ENCODE measurements at regions not wholly inside any gene's neighbourhood (a gene's known extent, or its start where the extent isn't known, plus 50 kb on each side); places are given as distances from the start of the nearest gene placed in this dataset.

- TF ChIP-seq CTCF (IDR thresholded peaks at IDR 0.05 in 8 of 11, conservative IDR thresholded peaks at IDR 0.05 in 3 of 11), result no peak
- no peak for TF ChIP-seq POLR2AphosphoS5 (IDR thresholded peaks at IDR 0.05)
- TF ChIP-seq POLR2A (IDR thresholded peaks at IDR 0.05), result no peak
- Histone ChIP-seq H3K4me1 (no peaks in the 10 kb centered on the region), H3K9me3 (no peaks in the 10 kb centered on the region), H3K36me3 (no peaks in the 10 kb centered on the region), H3K27me3 (replicated peaks in 1 of 7) (no peaks in the 10 kb centered on the region), H3K4me3 (no peak overlapping the region), H3K27ac (no peak overlapping the region)
- DNase-seq, result no peak
- WGBS, 5 donors, result 33 to 52% (median 47%) methylated on average over 4 of the region's 4 CpGs
- intact Hi-C loops (cut with DNase I; ENCODE audit: low total_unique reads), result no loop called here
Observed at GRCh38 chr4:64130907-64131306, 278.3 kb downstream of the TECRL start.

DNA sequence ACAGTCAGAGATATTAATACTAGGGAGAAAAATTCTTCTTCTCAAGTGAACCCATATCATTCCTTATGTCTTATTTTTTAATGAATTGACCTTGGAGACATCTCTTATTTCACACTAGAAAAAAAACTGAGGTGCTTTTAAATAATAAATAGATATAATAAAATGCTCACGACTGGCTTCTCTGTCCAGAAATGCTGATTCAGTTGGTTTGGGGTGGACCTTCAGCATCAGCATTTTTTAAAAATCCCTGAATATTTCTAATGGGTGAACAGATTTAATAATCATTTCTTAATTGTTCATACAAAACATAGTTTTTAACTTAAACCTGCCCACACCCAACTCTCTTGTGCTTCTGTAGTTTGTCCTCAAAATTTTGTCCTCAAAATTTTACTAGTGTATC lies 283.9 kb downstream of the TECRL start:
- no peak for TF ChIP-seq CTCF (IDR thresholded peaks at IDR 0.05 in 8 of 11, conservative IDR thresholded peaks at IDR 0.05 in 3 of 11)
- no peak for TF ChIP-seq POLR2AphosphoS5 (IDR thresholded peaks at IDR 0.05)
- TF ChIP-seq POLR2A (IDR thresholded peaks at IDR 0.05), result no peak
- Histone ChIP-seq H3K9me3 (peaks cover 0 to 30% (median 19%) of the 10 kb centered on the region in 8 donors), H3K4me3 (no peak overlapping the region), H3K27me3 (replicated peaks in 1 of 7) (no peaks in the 10 kb centered on the region), H3K27ac (no peak overlapping the region), H3K36me3 (no peaks in the 10 kb centered on the region), H3K4me1 (no peaks in the 10 kb centered on the region)
- intact Hi-C loops (cut with DNase I; ENCODE audit: low total_unique reads), result no loop called here
- no peak for DNase-seq
- 47 to 76% (median 69%) methylated on average over 1 of the region's 1 CpG for WGBS, 5 donors

- TF ChIP-seq CTCF (IDR thresholded peaks at IDR 0.05 in 8 of 11, conservative IDR thresholded peaks at IDR 0.05 in 3 of 11) (no peak), POLR2AphosphoS5 (IDR thresholded peaks at IDR 0.05) (no peak), POLR2A (IDR thresholded peaks at IDR 0.05) (no peak)
- 85 to 95% (median 90%) methylated on average over 4 of the region's 4 CpGs for WGBS, 5 donors
- Histone ChIP-seq H3K4me3 (no peak overlapping the region), H3K36me3 (no peaks in the 10 kb centered on the region), H3K27me3 (replicated peaks in 1 of 7) (no peaks in the 10 kb centered on the region), H3K4me1 (no peaks in the 10 kb centered on the region), H3K9me3 (peaks cover 0 to 41% (median 34%) of the 10 kb centered on the region in 8 donors), H3K27ac (no peak overlapping the region)
- DNase-seq, result no peak
- intact Hi-C loops (cut with DNase I; ENCODE audit: low total_unique reads), result no loop called here
Observed at GRCh38 chr4:64121803-64122202, 287.4 kb downstream of the TECRL start.

DNA sequence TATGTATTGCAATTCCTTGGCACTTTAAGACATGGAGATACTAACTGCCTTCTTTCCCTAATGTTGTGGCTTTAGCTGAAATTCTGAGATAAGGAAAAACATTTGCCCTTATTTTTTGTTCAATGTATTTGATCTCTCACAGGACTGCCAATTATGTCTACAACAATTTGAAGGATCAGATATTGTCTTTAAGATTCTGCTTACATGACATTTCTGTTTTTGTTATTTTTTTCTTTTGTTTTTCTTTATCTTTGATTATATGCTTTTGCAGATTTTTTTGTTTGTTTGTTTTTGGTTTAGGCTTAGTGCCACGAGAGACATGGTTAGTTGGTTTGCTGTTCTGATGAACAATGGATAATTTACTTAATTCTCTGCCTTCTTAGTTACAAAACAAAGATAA lies 303.3 kb downstream of the TECRL start:
- Histone ChIP-seq H3K36me3 (no peaks in the 10 kb centered on the region), H3K27me3 (replicated peaks in 1 of 7) (no peaks in the 10 kb centered on the region), H3K27ac (no peak overlapping the region), H3K4me1 (no peaks in the 10 kb centered on the region), H3K9me3 (peaks cover 0 to 4% (median 0%) of the 10 kb centered on the region in 8 donors), H3K4me3 (no peak overlapping the region)
- WGBS, 5 donors, result 35 to 53% (median 43%) methylated on average over 1 of the region's 1 CpG
- no peak for DNase-seq
- TF ChIP-seq POLR2A (IDR thresholded peaks at IDR 0.05) (no peak), POLR2AphosphoS5 (IDR thresholded peaks at IDR 0.05) (no peak), CTCF (IDR thresholded peaks at IDR 0.05 in 8 of 11, conservative IDR thresholded peaks at IDR 0.05 in 3 of 11) (no peak)
- intact Hi-C loops (cut with DNase I; ENCODE audit: low total_unique reads), result no loop called here
